ENCODE measurements at regions not wholly inside any gene's neighbourhood (a gene's known extent, or its start where the extent isn't known, plus 50 kb on each side); places are given as distances from the start of the nearest gene placed in this dataset.
"Not testable (repeated sequence)": the region's sequence is repeated elsewhere in the genome, so short reads cannot be mapped to it uniquely, and the experiment has no call there.

- H3K27ac ChIP-seq (ENCODE audit: low read length): no peak overlapping the region
- H3K4me2 ChIP-seq (ENCODE audit: low read depth, low read length, poor library complexity, severe bottlenecking): no peak overlapping the region
- DNase-seq: no peak
- H3K9me2 ChIP-seq (replicated peaks; ENCODE audit: insufficient read depth, low read length): no peaks in the 10 kb centered on the region
- H3K4me3 ChIP-seq (ENCODE audit: low read length): no peak overlapping the region
- H3K36me3 ChIP-seq (ENCODE audit: insufficient read depth, low read length): no peaks in the 10 kb centered on the region
- H4K20me1 ChIP-seq (ENCODE audit: insufficient read depth, low read depth, low read length): no peaks in the 10 kb centered on the region
- no peaks in the 10 kb centered on the region for H3K4me1 ChIP-seq (ENCODE audit: low read length)
- no peaks in the 10 kb centered on the region for H3K9me3 ChIP-seq (ENCODE audit: low read length)
- H3K27me3 ChIP-seq (ENCODE audit: low read length): no peaks in the 10 kb centered on the region
- H3K9ac ChIP-seq (ENCODE audit: low read length): no peak overlapping the region
- H2AFZ ChIP-seq (ENCODE audit: low read length): no peak overlapping the region
- H3K79me2 ChIP-seq (ENCODE audit: low read length): no peaks in the 10 kb centered on the region
These were observed 596.0 kb upstream of the B3GAT1 start for GRCh38 chr11:135008001-135008405.

GRCh38 chr11:135006800-135007199, 594.8 kb upstream of the B3GAT1 start:
- Histone ChIP-seq H3K27ac (ENCODE audit: low read length) (no peak overlapping the region), H2AFZ (ENCODE audit: low read length) (no peak overlapping the region), H4K20me1 (ENCODE audit: insufficient read depth, low read depth, low read length) (no peaks in the 10 kb centered on the region), H3K4me3 (ENCODE audit: low read length) (no peak overlapping the region), H3K4me1 (ENCODE audit: low read length) (no peaks in the 10 kb centered on the region), H3K9ac (ENCODE audit: low read length) (no peak overlapping the region), H3K9me3 (ENCODE audit: low read length) (no peaks in the 10 kb centered on the region), H3K79me2 (ENCODE audit: low read length) (no peaks in the 10 kb centered on the region), H3K27me3 (ENCODE audit: low read length) (no peaks in the 10 kb centered on the region), H3K4me2 (ENCODE audit: low read depth, low read length, poor library complexity, severe bottlenecking) (no peak overlapping the region), H3K9me2 (replicated peaks; ENCODE audit: insufficient read depth, low read length) (no peaks in the 10 kb centered on the region), H3K36me3 (ENCODE audit: insufficient read depth, low read length) (no peaks in the 10 kb centered on the region)
- no peak for DNase-seq

- Histone ChIP-seq H3K27ac (ENCODE audit: low read length) (no peak overlapping the region), H4K20me1 (ENCODE audit: insufficient read depth, low read depth, low read length) (no peaks in the 10 kb centered on the region), H3K27me3 (ENCODE audit: low read length) (no peaks in the 10 kb centered on the region), H3K4me3 (ENCODE audit: low read length) (no peak overlapping the region), H3K4me1 (ENCODE audit: low read length) (no peaks in the 10 kb centered on the region), H3K4me2 (ENCODE audit: low read depth, low read length, poor library complexity, severe bottlenecking) (no peak overlapping the region), H3K9me3 (ENCODE audit: low read length) (no peaks in the 10 kb centered on the region), H3K9ac (ENCODE audit: low read length) (no peak overlapping the region), H3K79me2 (ENCODE audit: low read length) (no peaks in the 10 kb centered on the region), H3K36me3 (ENCODE audit: insufficient read depth, low read length) (no peaks in the 10 kb centered on the region), H3K9me2 (replicated peaks; ENCODE audit: insufficient read depth, low read length) (no peaks in the 10 kb centered on the region), H2AFZ (ENCODE audit: low read length) (no peak overlapping the region)
- DNase-seq: no peak
These were observed 592.5 kb upstream of the B3GAT1 start for GRCh38 chr11:135004495-135004894.

GRCh38 chr11:135002236-135002635, 590.2 kb upstream of the B3GAT1 start:
- Histone ChIP-seq H2AFZ (ENCODE audit: low read length) (no peak overlapping the region), H3K4me2 (ENCODE audit: low read depth, low read length, poor library complexity, severe bottlenecking) (no peak overlapping the region), H3K36me3 (ENCODE audit: insufficient read depth, low read length) (no peaks in the 10 kb centered on the region), H3K9ac (ENCODE audit: low read length) (no peak overlapping the region), H3K9me2 (replicated peaks; ENCODE audit: insufficient read depth, low read length) (no peaks in the 10 kb centered on the region), H3K4me3 (ENCODE audit: low read length) (no peak overlapping the region), H3K27ac (ENCODE audit: low read length) (no peak overlapping the region), H3K79me2 (ENCODE audit: low read length) (no peaks in the 10 kb centered on the region), H3K4me1 (ENCODE audit: low read length) (no peaks in the 10 kb centered on the region), H4K20me1 (ENCODE audit: insufficient read depth, low read depth, low read length) (no peaks in the 10 kb centered on the region), H3K9me3 (ENCODE audit: low read length) (no peaks in the 10 kb centered on the region), H3K27me3 (ENCODE audit: low read length) (no peaks in the 10 kb centered on the region)
- no peak for DNase-seq

GRCh38 chr11:135001581-135001980, 589.5 kb upstream of the B3GAT1 start:
- no peak for DNase-seq
- Histone ChIP-seq H3K4me3 (ENCODE audit: low read length) (no peak overlapping the region), H3K27me3 (ENCODE audit: low read length) (no peaks in the 10 kb centered on the region), H3K4me1 (ENCODE audit: low read length) (no peaks in the 10 kb centered on the region), H3K9me2 (replicated peaks; ENCODE audit: insufficient read depth, low read length) (no peaks in the 10 kb centered on the region), H4K20me1 (ENCODE audit: insufficient read depth, low read depth, low read length) (no peaks in the 10 kb centered on the region), H3K4me2 (ENCODE audit: low read depth, low read length, poor library complexity, severe bottlenecking) (no peak overlapping the region), H3K27ac (ENCODE audit: low read length) (no peak overlapping the region), H3K36me3 (ENCODE audit: insufficient read depth, low read length) (no peaks in the 10 kb centered on the region), H3K79me2 (ENCODE audit: low read length) (no peaks in the 10 kb centered on the region), H3K9me3 (ENCODE audit: low read length) (no peaks in the 10 kb centered on the region), H2AFZ (ENCODE audit: low read length) (no peak overlapping the region), H3K9ac (ENCODE audit: low read length) (no peak overlapping the region)

- H3K36me3 ChIP-seq (ENCODE audit: insufficient read depth, low read length); H3K4me1 ChIP-seq (ENCODE audit: low read length); H3K79me2 ChIP-seq (ENCODE audit: low read length); H3K9ac ChIP-seq (ENCODE audit: low read length); H4K20me1 ChIP-seq (ENCODE audit: insufficient read depth, low read depth, low read length); DNase-seq; H3K9me2 ChIP-seq (replicated peaks; ENCODE audit: insufficient read depth, low read length); H3K27me3 ChIP-seq (ENCODE audit: low read length); H3K9me3 ChIP-seq (ENCODE audit: low read length); H2AFZ ChIP-seq (ENCODE audit: low read length); H3K4me3 ChIP-seq (ENCODE audit: low read length); H3K27ac ChIP-seq (ENCODE audit: low read length); H3K4me2 ChIP-seq (ENCODE audit: low read depth, low read length, poor library complexity, severe bottlenecking): not testable (repeated sequence)
These were observed 589.0 kb upstream of the B3GAT1 start for GRCh38 chr11:135001065-135001464.

- Histone ChIP-seq H3K4me2 (ENCODE audit: low read depth, low read length, poor library complexity, severe bottlenecking) (no peak overlapping the region), H2AFZ (ENCODE audit: low read length) (no peak overlapping the region), H3K4me1 (ENCODE audit: low read length) (no peaks in the 10 kb centered on the region), H3K27me3 (ENCODE audit: low read length) (no peaks in the 10 kb centered on the region), H3K9ac (ENCODE audit: low read length) (no peak overlapping the region), H3K4me3 (ENCODE audit: low read length) (no peak overlapping the region), H3K9me3 (ENCODE audit: low read length) (no peaks in the 10 kb centered on the region), H3K36me3 (ENCODE audit: insufficient read depth, low read length) (no peaks in the 10 kb centered on the region), H4K20me1 (ENCODE audit: insufficient read depth, low read depth, low read length) (no peaks in the 10 kb centered on the region), H3K27ac (ENCODE audit: low read length) (no peak overlapping the region), H3K79me2 (ENCODE audit: low read length) (no peaks in the 10 kb centered on the region), H3K9me2 (replicated peaks; ENCODE audit: insufficient read depth, low read length) (no peaks in the 10 kb centered on the region)
- DNase-seq: no peak
These were observed 587.5 kb upstream of the B3GAT1 start for GRCh38 chr11:134999590-134999989.

- Histone ChIP-seq H3K4me2 (ENCODE audit: low read depth, low read length, poor library complexity, severe bottlenecking) (no peak overlapping the region), H3K4me1 (ENCODE audit: low read length) (peaks cover 3% of the 10 kb centered on the region; the same call in 1 of the 2 replicates), H3K9me2 (replicated peaks; ENCODE audit: insufficient read depth, low read length) (no peaks in the 10 kb centered on the region), H3K79me2 (ENCODE audit: low read length) (no peaks in the 10 kb centered on the region), H3K4me3 (ENCODE audit: low read length) (no peak overlapping the region), H3K36me3 (ENCODE audit: insufficient read depth, low read length) (no peaks in the 10 kb centered on the region), H3K9me3 (ENCODE audit: low read length) (no peaks in the 10 kb centered on the region), H3K27ac (ENCODE audit: low read length) (no peak overlapping the region), H3K9ac (ENCODE audit: low read length) (no peak overlapping the region), H3K27me3 (ENCODE audit: low read length) (no peaks in the 10 kb centered on the region), H4K20me1 (ENCODE audit: insufficient read depth, low read depth, low read length) (no peaks in the 10 kb centered on the region), H2AFZ (ENCODE audit: low read length) (no peak overlapping the region)
- no peak for DNase-seq
These were observed 585.7 kb upstream of the B3GAT1 start for GRCh38 chr11:134997652-134998320.

All from Karpas-422 (cell line).